ENCODE measurements at regions not wholly inside any gene's neighbourhood (a gene's known extent, or its start where the extent isn't known, plus 50 kb on each side); places are given as distances from the start of the nearest gene placed in this dataset.

- no peak overlapping the region for H3K4me2 ChIP-seq (ENCODE audit: low read length)
- DNase-seq (ENCODE audit: low spot score): no peak
- BruUV-seq (replicated peaks): no TSS peak
- no peak overlapping the region for H2AFZ ChIP-seq (ENCODE audit: low read length)
- no peaks in the 10 kb centered on the region for H3K4me1 ChIP-seq (ENCODE audit: insufficient read depth, low read length, poor library complexity, severe bottlenecking)
- ChIA-PET POLR2A (no interaction called here), CTCF (ENCODE audit: unreplicated experiment) (no interaction called here)
- TF ChIP-seq EZH2phosphoT487 (IDR thresholded peaks at IDR 0.05; ENCODE audit: borderline replicate concordance, low read depth, low read length): no peak
- TF ChIP-seq CTCF (conservative IDR thresholded peaks at IDR 0.05; ENCODE audit: low read length): no peak
- H3K9me3 ChIP-seq (ENCODE audit: low read length): no peaks in the 10 kb centered on the region
- H3K27ac ChIP-seq (ENCODE audit: low read depth, low read length, poor library complexity, severe bottlenecking): no peak overlapping the region
- no peaks in the 10 kb centered on the region for H3K79me2 ChIP-seq (ENCODE audit: insufficient read depth, low read depth, low read length)
- intact Hi-C loops (cut with micrococcal nuclease; ENCODE audit: unreplicated experiment): no loop called here
- H3K9me2 ChIP-seq (ENCODE audit: insufficient read depth, low read length): no peaks in the 10 kb centered on the region
- no peak overlapping the region for H3K4me3 ChIP-seq (ENCODE audit: low read depth, low read length, poor library complexity, severe bottlenecking)
- H3K36me3 ChIP-seq (ENCODE audit: insufficient read depth, low read length): no peaks in the 10 kb centered on the region
- no peaks in the 10 kb centered on the region for H4K20me1 ChIP-seq (ENCODE audit: insufficient read depth, low read length)
Measured at GRCh38 chrX:113289503-113289902, 448.9 kb upstream of the AMOT start.

GRCh38 chrX:113287761-113288160 is 447.1 kb upstream of the AMOT start:
- Histone ChIP-seq H3K27ac (ENCODE audit: low read depth, low read length, poor library complexity, severe bottlenecking) (no peak overlapping the region), H3K79me2 (ENCODE audit: insufficient read depth, low read depth, low read length) (no peaks in the 10 kb centered on the region), H3K9me2 (ENCODE audit: insufficient read depth, low read length) (no peaks in the 10 kb centered on the region), H3K36me3 (ENCODE audit: insufficient read depth, low read length) (no peaks in the 10 kb centered on the region), H3K4me2 (ENCODE audit: low read length) (no peak overlapping the region), H2AFZ (ENCODE audit: low read length) (no peak overlapping the region), H3K9me3 (ENCODE audit: low read length) (no peaks in the 10 kb centered on the region), H3K4me3 (ENCODE audit: low read depth, low read length, poor library complexity, severe bottlenecking) (no peak overlapping the region), H4K20me1 (ENCODE audit: insufficient read depth, low read length) (no peaks in the 10 kb centered on the region), H3K4me1 (ENCODE audit: insufficient read depth, low read length, poor library complexity, severe bottlenecking) (no peaks in the 10 kb centered on the region)
- BruUV-seq (replicated peaks): no TSS peak
- TF ChIP-seq CTCF (conservative IDR thresholded peaks at IDR 0.05; ENCODE audit: low read length) (no peak), EZH2phosphoT487 (IDR thresholded peaks at IDR 0.05; ENCODE audit: borderline replicate concordance, low read depth, low read length) (no peak)
- ChIA-PET CTCF (ENCODE audit: unreplicated experiment) (no interaction called here), POLR2A (no interaction called here)
- intact Hi-C loops (cut with micrococcal nuclease; ENCODE audit: unreplicated experiment): no loop called here
- DNase-seq (ENCODE audit: low spot score): no peak

GRCh38 chrX:113275804-113276203 is 435.2 kb upstream of the AMOT start:
- Histone ChIP-seq H3K36me3 (ENCODE audit: insufficient read depth, low read length) (no peaks in the 10 kb centered on the region), H3K4me3 (ENCODE audit: low read depth, low read length, poor library complexity, severe bottlenecking) (no peak overlapping the region), H3K9me3 (ENCODE audit: low read length) (no peaks in the 10 kb centered on the region), H3K4me2 (ENCODE audit: low read length) (no peak overlapping the region), H4K20me1 (ENCODE audit: insufficient read depth, low read length) (no peaks in the 10 kb centered on the region), H2AFZ (ENCODE audit: low read length) (no peak overlapping the region), H3K27ac (ENCODE audit: low read depth, low read length, poor library complexity, severe bottlenecking) (no peak overlapping the region), H3K4me1 (ENCODE audit: insufficient read depth, low read length, poor library complexity, severe bottlenecking) (no peaks in the 10 kb centered on the region), H3K9me2 (ENCODE audit: insufficient read depth, low read length) (no peaks in the 10 kb centered on the region), H3K79me2 (ENCODE audit: insufficient read depth, low read depth, low read length) (no peaks in the 10 kb centered on the region)
- intact Hi-C loops (cut with micrococcal nuclease; ENCODE audit: unreplicated experiment): no loop called here
- ChIA-PET CTCF (ENCODE audit: unreplicated experiment) (no interaction called here), POLR2A (no interaction called here)
- DNase-seq (ENCODE audit: low spot score): no peak
- BruUV-seq (replicated peaks): no TSS peak
- no peak for TF ChIP-seq EZH2phosphoT487 (IDR thresholded peaks at IDR 0.05; ENCODE audit: borderline replicate concordance, low read depth, low read length)
- no peak for TF ChIP-seq CTCF (conservative IDR thresholded peaks at IDR 0.05; ENCODE audit: low read length)

Measured in OCI-LY7 (cell line).